HG02588 (cell line): ENCODE measurements at regions not wholly inside any gene's neighbourhood (a gene's known extent, or its start where the extent isn't known, plus 50 kb on each side); places are given as distances from the start of the nearest gene placed in this dataset.

Experiments
- ATAC-seq: cut with Tn5 transposase; IDR thresholded peaks from one replicate; pipeline ENCODE4 v1.9.1; 2021; ENCODE audit warnings: mild to moderate bottlenecking, moderate library complexity; ENCODE audit not compliant: unreplicated experiment

DNA sequence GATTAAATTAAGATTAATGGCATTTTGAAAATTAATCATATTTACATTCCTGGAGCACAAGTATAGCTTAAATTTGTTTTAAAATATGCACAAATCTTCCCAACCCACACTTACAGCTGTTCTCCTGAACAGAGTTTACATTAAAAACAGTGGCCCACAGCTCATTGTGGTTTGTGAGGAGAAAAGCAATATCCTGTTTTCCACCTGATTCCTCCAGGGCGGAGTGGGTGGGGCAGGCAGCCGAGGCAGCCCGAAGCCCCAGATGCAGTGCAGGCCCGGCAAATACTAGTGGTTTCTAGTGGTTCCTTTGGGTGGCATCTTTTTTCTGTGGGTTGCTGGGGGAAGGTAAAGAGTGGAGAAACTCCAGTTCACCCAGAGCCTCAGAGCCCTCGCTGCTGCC is 280.8 kb downstream of the ARHGAP12 start:
- ATAC-seq, result no peak

GRCh38 chr10:31646519-31646918 is 282.1 kb downstream of the ARHGAP12 start:
- ATAC-seq, result no peak

- no peak for ATAC-seq
Measured at GRCh38 chr10:31645786-31646185, 282.8 kb downstream of the ARHGAP12 start.

DNA sequence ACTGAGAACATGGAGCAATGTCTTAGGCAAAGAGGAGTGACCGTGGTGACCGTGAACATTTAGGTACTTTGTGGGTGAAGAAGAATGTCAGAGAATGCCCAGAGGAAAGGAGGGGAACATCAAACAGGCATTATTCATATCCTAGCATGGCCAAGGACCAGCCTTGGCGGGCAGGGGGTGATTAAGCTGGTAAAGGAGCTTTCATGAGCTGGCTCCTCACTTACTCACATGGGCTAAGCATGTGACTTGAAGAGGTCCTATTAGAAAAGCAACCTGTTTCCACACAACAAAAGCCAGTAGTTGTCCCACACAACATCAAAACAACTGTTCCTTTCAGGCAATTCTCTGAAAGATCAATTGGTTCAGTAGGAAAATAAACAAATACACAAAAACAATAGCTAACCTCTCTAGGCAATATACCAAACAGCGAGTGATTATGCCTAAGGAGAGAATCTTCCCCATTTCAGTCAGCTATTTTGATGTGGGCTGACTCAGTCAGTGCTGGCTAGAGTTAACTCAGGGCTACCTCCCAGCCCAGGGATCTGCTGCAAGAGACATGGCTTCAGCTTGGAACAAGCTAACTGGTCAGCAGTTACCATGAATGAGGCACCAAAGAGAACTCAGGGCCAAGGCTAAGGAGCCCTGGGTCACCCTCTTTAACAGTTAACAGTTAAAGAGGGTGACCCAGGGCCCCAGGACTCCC is 283.5 kb downstream of the ARHGAP12 start:
- ATAC-seq, result no peak

DNA sequence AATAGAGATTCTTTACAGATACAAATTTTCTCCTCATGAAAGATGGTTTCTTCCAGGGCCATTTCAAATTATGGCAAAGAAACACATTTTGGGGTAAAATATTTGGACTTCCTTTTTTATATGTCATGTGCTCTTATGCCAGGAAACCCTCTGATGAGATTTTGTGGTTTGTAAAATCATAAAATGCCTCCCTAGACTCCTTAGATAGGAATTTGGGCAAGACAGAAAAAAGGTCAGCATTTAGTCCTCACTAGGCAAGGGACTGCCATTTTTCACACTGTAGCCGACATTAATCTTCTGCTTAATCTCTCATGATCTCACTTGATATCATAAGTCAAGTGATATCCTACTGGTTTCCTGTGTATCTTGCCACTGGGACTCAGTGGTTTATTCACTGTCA is 286.4 kb downstream of the ARHGAP12 start:
- ATAC-seq, result no peak

DNA sequence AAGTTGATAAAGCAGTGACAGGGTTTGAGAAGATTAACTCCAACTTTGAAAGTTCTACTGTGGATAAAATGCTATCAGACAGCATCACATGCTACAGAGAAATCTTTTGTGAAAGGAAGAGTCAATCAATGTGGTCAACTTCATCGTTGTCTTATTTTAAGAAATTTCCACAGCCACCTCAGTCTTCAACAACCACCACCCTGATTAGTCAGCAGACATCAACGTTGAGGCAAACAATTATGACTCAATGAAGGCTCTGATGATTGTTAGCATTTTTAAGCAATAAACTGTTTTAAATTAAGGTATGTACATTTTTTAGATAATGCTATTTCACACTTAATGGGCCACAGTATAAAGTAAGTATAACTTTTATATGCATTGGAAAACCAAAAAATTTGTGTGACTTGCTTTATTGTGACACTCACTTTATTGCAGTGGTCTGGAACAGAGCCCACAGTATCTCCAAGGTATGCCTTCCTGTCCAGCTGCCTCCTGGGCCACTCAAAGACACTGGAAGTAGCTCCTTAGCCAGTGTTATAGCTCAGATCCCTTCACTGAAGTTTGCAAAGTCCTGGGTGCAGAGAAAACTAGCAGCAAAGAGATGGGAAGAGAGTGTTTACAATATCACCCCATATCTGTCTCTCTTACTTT is 293.1 kb downstream of the ARHGAP12 start:
- no peak for ATAC-seq

DNA sequence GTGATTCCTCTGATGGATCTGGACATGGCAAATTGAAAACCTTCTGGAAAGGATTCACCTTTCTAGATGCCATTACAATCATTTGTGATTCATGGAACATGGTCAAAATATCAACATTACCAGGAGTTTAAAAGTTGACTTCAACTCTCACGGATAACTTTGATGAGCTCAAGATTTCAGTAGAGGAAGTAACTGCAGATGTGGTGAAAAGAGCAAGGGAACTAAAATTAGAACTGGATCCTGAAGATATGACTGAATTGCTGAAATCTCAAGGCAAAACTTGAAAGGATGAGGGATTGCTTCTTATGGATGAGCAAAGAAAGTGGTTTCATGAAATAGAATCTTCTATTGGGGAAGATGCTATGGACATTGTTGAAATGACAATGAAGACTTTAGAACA is 293.6 kb downstream of the ARHGAP12 start:
- ATAC-seq, result no peak

GRCh38 chr10:31630861-31631567 is 297.6 kb downstream of the ARHGAP12 start:
- no peak for ATAC-seq

DNA sequence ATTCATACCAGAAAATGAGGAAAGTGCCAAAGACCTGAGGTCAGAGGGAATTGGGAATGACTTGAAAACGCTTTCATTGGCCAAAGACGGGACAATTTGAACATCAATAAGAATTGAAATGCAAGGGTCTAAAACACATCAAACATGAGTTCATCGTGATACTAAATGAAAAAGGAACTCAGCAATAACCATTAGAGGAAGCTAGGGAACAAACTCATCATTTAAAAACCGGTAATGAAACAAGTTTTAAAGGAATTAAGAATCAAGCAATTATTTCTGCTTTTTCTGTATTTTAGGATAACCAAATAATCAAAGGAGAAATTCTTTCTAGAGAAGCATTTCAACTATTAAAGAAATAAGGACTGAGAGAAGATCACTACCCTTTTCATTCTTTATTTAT is 303.1 kb downstream of the ARHGAP12 start:
- no peak for ATAC-seq

- no peak for ATAC-seq
Measured at GRCh38 chr10:31624611-31625010, 304.0 kb downstream of the ARHGAP12 start.

GRCh38 chr10:31623947-31624346 is 304.7 kb downstream of the ARHGAP12 start:
- no peak for ATAC-seq

- ATAC-seq, result no peak
Measured at GRCh38 chr10:31623466-31623865, 304.4 kb downstream of the ZEB1 start.

- no peak for ATAC-seq
Measured at GRCh38 chr10:31622978-31623377, 304.0 kb downstream of the ZEB1 start.

GRCh38 chr10:31621733-31622132 is 302.7 kb downstream of the ZEB1 start:
- ATAC-seq, result no peak

- ATAC-seq, result no peak
Measured at GRCh38 chr10:31620226-31621151, 301.5 kb downstream of the ZEB1 start.

- no peak for ATAC-seq
Measured at GRCh38 chr10:31619531-31620061, 300.6 kb downstream of the ZEB1 start.

- ATAC-seq, result no peak
Measured at GRCh38 chr10:31618541-31619291, 299.7 kb downstream of the ZEB1 start.

DNA sequence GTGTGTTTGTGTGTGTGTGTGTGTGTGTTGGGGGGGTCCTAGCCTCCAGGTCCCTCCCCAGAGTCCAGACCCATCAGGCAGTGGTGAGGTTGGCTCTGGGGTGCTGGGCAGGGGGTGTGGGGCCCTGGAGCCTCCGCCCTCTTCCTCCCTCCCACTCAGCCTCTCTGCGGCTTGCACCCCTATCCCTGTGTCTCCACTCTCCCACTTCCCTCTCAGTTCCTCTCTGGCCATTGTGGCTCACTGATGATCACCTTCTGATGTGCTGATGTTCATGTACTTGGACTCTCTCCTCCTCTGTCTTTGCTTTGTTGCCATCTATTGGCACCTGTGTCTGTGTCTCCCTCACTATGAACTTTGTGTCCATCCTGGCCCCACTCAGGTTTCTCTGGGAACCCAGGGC is 298.7 kb downstream of the ZEB1 start:
- ATAC-seq, result no peak

- ATAC-seq, result no peak
Measured at GRCh38 chr10:31617133-31617532, 298.1 kb downstream of the ZEB1 start.

GRCh38 chr10:31615129-31615528 is 296.1 kb downstream of the ZEB1 start:
- ATAC-seq, result no peak
